Kidney epithelial cell (primary cell): ENCODE measurements at regions not wholly inside any gene's neighbourhood (a gene's known extent, or its start where the extent isn't known, plus 50 kb on each side); places are given as distances from the start of the nearest gene placed in this dataset.
A peak's percentile ranks its signal among the peaks of the same experiment; 100 is the strongest.

Experiments
- DNase-seq: peaks from one replicate; pipeline ENCODE4 v3.0.0-alpha.2; 2010; ENCODE audit warnings: low read depth
- H3K27me3 ChIP-seq: 2 replicates; pipeline ENCODE4 v1.6.0; 2011; ENCODE audit warnings: low read length; ENCODE audit not compliant: control insufficient read depth, insufficient read depth
- H3K36me3 ChIP-seq: 2 replicates; pipeline ENCODE4 v1.5.1; 2011; ENCODE audit warnings: low read length; ENCODE audit not compliant: control insufficient read depth, insufficient read depth
- H3K4me3 ChIP-seq: 2 replicates; pipeline ENCODE4 v1.5.1; 2011; ENCODE audit warnings: low read depth, mild to moderate bottlenecking, control low read depth, low read length
- CTCF ChIP-seq: IDR thresholded peaks from 2 replicates; pipeline ENCODE4 v1.5.1; 2011; ENCODE audit warnings: mild to moderate bottlenecking, moderate library complexity, low read length, control low read depth, inconsistent platforms; ENCODE audit not compliant: insufficient read depth, poor library complexity, severe bottlenecking

- Histone ChIP-seq H3K4me3 (no peak overlapping the region), H3K36me3 (no peaks in the 10 kb centered on the region), H3K27me3 (no peaks in the 10 kb centered on the region)
- peak; percentile 7 for DNase-seq
- no peak for TF ChIP-seq CTCF
Measured at GRCh38 chr10:58017719-58018367, 249.9 kb downstream of the IPMK start.

- Histone ChIP-seq H3K36me3 (no peaks in the 10 kb centered on the region), H3K27me3 (no peaks in the 10 kb centered on the region), H3K4me3 (no peak overlapping the region)
- no peak for TF ChIP-seq CTCF
- no peak for DNase-seq
Measured at GRCh38 chr10:58016614-58017013, 251.1 kb downstream of the IPMK start.

- no peak for DNase-seq
- Histone ChIP-seq H3K27me3 (no peaks in the 10 kb centered on the region), H3K4me3 (no peak overlapping the region), H3K36me3 (no peaks in the 10 kb centered on the region)
- TF ChIP-seq CTCF = no peak
Measured at GRCh38 chr10:58014436-58014835, 253.3 kb downstream of the IPMK start.

- no peak for DNase-seq
- no peaks in the 10 kb centered on the region for H3K36me3 ChIP-seq
- H3K27me3 ChIP-seq = no peaks in the 10 kb centered on the region
- no peak overlapping the region for H3K4me3 ChIP-seq
- TF ChIP-seq CTCF = no peak
Measured at GRCh38 chr10:58013406-58013805, 254.3 kb downstream of the IPMK start.

- Histone ChIP-seq H3K36me3 (no peaks in the 10 kb centered on the region), H3K27me3 (no peaks in the 10 kb centered on the region), H3K4me3 (no peak overlapping the region)
- no peak for TF ChIP-seq CTCF
- no peak for DNase-seq
Measured at GRCh38 chr10:58010073-58010702, 257.5 kb downstream of the IPMK start.

- Histone ChIP-seq H3K36me3 (no peaks in the 10 kb centered on the region), H3K27me3 (no peaks in the 10 kb centered on the region), H3K4me3 (no peak overlapping the region)
- DNase-seq = no peak
- no peak for TF ChIP-seq CTCF
Measured at GRCh38 chr10:58003945-58004344, 263.7 kb downstream of the IPMK start.
